ENCODE measurements at regions not wholly inside any gene's neighbourhood (a gene's known extent, or its start where the extent isn't known, plus 50 kb on each side); places are given as distances from the start of the nearest gene placed in this dataset.

DNA sequence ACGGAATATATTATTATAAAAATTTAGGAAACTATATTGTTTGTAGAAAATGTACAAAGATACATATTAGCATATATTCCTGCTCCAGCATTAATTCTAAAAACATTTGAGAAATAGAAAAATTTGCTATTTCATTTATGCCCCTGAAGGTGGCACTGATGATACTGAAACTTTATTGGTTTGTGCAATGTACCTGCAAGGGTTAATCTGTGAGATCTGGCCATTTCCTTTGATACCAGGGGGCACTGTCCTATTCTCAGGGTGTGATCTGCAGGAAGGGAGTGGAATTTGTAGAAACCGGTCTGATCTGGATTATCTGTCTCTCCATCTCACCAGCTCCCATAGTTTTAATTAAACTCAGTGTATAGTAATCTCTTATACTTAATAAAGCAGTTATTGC, 625.1 kb upstream of the IMPG1 start:
- H3K9ac ChIP-seq (ENCODE audit: low read length) = no peak overlapping the region
- H3K4me3 ChIP-seq (replicated peaks in 1 of 2; ENCODE audit: low read depth in 1 of 2, low read length in 2 of 2) = no peak overlapping the region
- no TSS peak for BruUV-seq (replicated peaks)
- no peak overlapping the region for H3K27ac ChIP-seq (ENCODE audit: low read depth, low read length)
- no peaks in the 10 kb centered on the region for H3K79me2 ChIP-seq (ENCODE audit: insufficient read depth, low read length)
- ChIA-PET POLR2A (no interaction called here), RAD21 (ENCODE audit: low non-redundant PET in 1 of 2, low total read pairs in 2 of 2, uncharacterized antibody in 2 of 2, unreplicated experiment in 2 of 2) (no interaction called here), CTCF (interaction anchor here (1.3 to 2.7 kb wide), 2 partner anchors 11 to 164 kb away, joined by 3 to 8 read pairs; no protein-coding TSS in a partner anchor)
- ATAC-seq (peak; percentile 75), DNase-seq (ENCODE audit: low read depth, low spot score) (peak; percentile 61)
- H4K20me1 ChIP-seq (ENCODE audit: insufficient read depth) = no peaks in the 10 kb centered on the region
- no peaks in the 10 kb centered on the region for H3K36me3 ChIP-seq (ENCODE audit: control insufficient read depth in 1 of 2, insufficient read depth in 2 of 2, low read length in 2 of 2)
- peak overlapping the region; percentile 79 for H2AFZ ChIP-seq (ENCODE audit: low read depth, low read length, poor library complexity, severe bottlenecking)
- H3K4me2 ChIP-seq (ENCODE audit: low read length) = no peak overlapping the region; the same call in 1 of the 2 replicates
- H3K4me1 ChIP-seq (ENCODE audit: control insufficient read depth in 1 of 2, insufficient read depth in 2 of 2, low read length in 2 of 2) = peaks cover 5 to 7% of the 10 kb centered on the region in 2 experiments; a peak in 3 of 4 replicates
- H3K9me3 ChIP-seq (ENCODE audit: control insufficient read depth in 1 of 2, insufficient read depth in 1 of 2, low read depth in 1 of 2, low read length in 2 of 2) = no peaks in the 10 kb centered on the region
- H3K27me3 ChIP-seq (ENCODE audit: insufficient read depth, low read length) = no peaks in the 10 kb centered on the region
- TF ChIP-seq EGR1 (IDR thresholded peaks at IDR 0.05; ENCODE audit: low read depth) (no peak), SP1 (IDR thresholded peaks at IDR 0.05; ENCODE audit: low read depth) (no peak), JUND (IDR thresholded peaks at IDR 0.05) (no peak), POLR2A (IDR thresholded peaks at IDR 0.05; ENCODE audit: borderline replicate concordance, extremely low read depth, insufficient read depth, insufficient read length) (no peak), CEBPB (IDR thresholded peaks at IDR 0.05; ENCODE audit: low read depth) (no peak), RAD21 (IDR thresholded peaks at IDR 0.05; ENCODE audit: low read depth) (peak; percentile 62), TCF7L2 (IDR thresholded peaks at IDR 0.05; ENCODE audit: borderline replicate concordance, extremely low read depth, insufficient read depth, insufficient read length) (peak; percentile 54), CBX3 (IDR thresholded peaks at IDR 0.05; ENCODE audit: low read depth) (no peak), SIN3A (IDR thresholded peaks at IDR 0.05; ENCODE audit: low read depth) (no peak), ELF1 (IDR thresholded peaks at IDR 0.05; ENCODE audit: borderline replicate concordance, low read depth) (no peak), EZH2phosphoT487 (IDR thresholded peaks at IDR 0.05; ENCODE audit: borderline replicate concordance) (no peak)
- TF ChIP-seq, protein P1, sequence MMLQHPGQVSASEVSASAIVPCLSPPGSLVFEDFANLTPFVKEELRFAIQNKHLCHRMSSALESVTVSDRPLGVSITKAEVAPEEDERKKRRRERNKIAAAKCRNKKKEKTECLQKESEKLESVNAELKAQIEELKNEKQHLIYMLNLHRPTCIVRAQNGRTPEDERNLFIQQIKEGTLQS (IDR thresholded peaks at IDR 0.05) = no peak
- TF ChIP-seq, protein P2, sequence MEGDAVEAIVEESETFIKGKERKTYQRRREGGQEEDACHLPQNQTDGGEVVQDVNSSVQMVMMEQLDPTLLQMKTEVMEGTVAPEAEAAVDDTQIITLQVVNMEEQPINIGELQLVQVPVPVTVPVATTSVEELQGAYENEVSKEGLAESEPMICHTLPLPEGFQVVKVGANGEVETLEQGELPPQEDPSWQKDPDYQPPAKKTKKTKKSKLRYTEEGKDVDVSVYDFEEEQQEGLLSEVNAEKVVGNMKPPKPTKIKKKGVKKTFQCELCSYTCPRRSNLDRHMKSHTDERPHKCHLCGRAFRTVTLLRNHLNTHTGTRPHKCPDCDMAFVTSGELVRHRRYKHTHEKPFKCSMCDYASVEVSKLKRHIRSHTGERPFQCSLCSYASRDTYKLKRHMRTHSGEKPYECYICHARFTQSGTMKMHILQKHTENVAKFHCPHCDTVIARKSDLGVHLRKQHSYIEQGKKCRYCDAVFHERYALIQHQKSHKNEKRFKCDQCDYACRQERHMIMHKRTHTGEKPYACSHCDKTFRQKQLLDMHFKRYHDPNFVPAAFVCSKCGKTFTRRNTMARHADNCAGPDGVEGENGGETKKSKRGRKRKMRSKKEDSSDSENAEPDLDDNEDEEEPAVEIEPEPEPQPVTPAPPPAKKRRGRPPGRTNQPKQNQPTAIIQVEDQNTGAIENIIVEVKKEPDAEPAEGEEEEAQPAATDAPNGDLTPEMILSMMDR (IDR thresholded peaks at IDR 0.05 in 2 of 3, conservative IDR thresholded peaks at IDR 0.05 in 1 of 3; ENCODE audit: borderline replicate concordance in 1 of 3, insufficient read depth in 1 of 3, low read depth in 2 of 3, low read length in 2 of 3) = peak; percentile 47 to 69 (median 50); a peak in 5 of 6 replicates
- intact Hi-C loops (cut with micrococcal nuclease) = loop anchor here (2.0 kb wide), 1 partner anchor 759 kb away; no protein-coding TSS in a partner anchor
- H3K9me2 ChIP-seq (ENCODE audit: insufficient read depth) = no peaks in the 10 kb centered on the region
